Common myeloid progenitor, CD34-positive (primary cell): ENCODE measurements at regions not wholly inside any gene's neighbourhood (a gene's known extent, or its start where the extent isn't known, plus 50 kb on each side); places are given as distances from the start of the nearest gene placed in this dataset.
A peak's percentile ranks its signal among the peaks of the same experiment; 100 is the strongest.

Experiments
- CTCF ChIA-PET: fragments of 350-600 bp; sonication (Branson Sonifier 250); formaldehyde crosslinking; loops from one replicate; lab custom pipeline; 2021; ENCODE audit warnings: antibody characterized with exemption; lab: Charles Lee
- POLR2A ChIA-PET: fragments of 350-600 bp; sonication (Branson Sonifier 250); formaldehyde crosslinking; loops from one replicate; lab custom pipeline; 2021; ENCODE audit warnings: antibody characterized with exemption; lab: Charles Lee
- DNase-seq, 3 donors: peaks; one replicate each; pipeline versions ENCODE4 v3.0.0 to v3.0.0-alpha.2; 2013
- H3K27ac ChIP-seq, 2 experiments: 1 replicate in 1 of 2; 2 replicates in 1 of 2; pipeline ENCODE4 v1.7.0; 2013; ENCODE audit warnings: inconsistent platforms in 2 of 2, low read length in 2 of 2, mild to moderate bottlenecking in 2 of 2, low read depth in 1 of 2, moderate library complexity in 1 of 2; ENCODE audit not compliant: severe bottlenecking in 2 of 2, insufficient read depth in 1 of 2, poor library complexity in 1 of 2
- H3K27me3 ChIP-seq, 5 experiments: replicated peaks in 2 of 5; 1 replicate in 3 of 5; 2 replicates in 2 of 5; pipeline versions ENCODE4 v1.6.1 to v1.7.0; 2013; ENCODE audit warnings: low read length in 4 of 5, mild to moderate bottlenecking in 2 of 5, moderate library complexity in 2 of 5, inconsistent platforms in 1 of 5; ENCODE audit not compliant: insufficient read depth in 5 of 5, control insufficient read depth in 4 of 5
- H3K36me3 ChIP-seq, 4 experiments: 1 replicate in 2 of 4; 2 replicates in 2 of 4; pipeline versions ENCODE4 v1.6.1 to v1.7.0; 2013; ENCODE audit warnings: low read length in 3 of 4, control low read depth in 1 of 4, mild to moderate bottlenecking in 1 of 4; ENCODE audit not compliant: control insufficient read depth in 4 of 4, insufficient read depth in 4 of 4
- H3K4me1 ChIP-seq, 4 experiments: 1 replicate in 3 of 4; 2 replicates in 1 of 4; pipeline versions ENCODE4 v1.6.1 to v1.7.1; 2013; ENCODE audit warnings: low read length in 3 of 4, mild to moderate bottlenecking in 3 of 4, control low read depth in 1 of 4, inconsistent platforms in 1 of 4, moderate library complexity in 1 of 4; ENCODE audit not compliant: control insufficient read depth in 4 of 4, insufficient read depth in 4 of 4; ENCODE audit errors: control extremely low read depth in 1 of 4
- H3K4me3 ChIP-seq, 7 experiments: 1 replicate in 4 of 7; 2 replicates in 3 of 7; pipeline versions ENCODE4 v1.5.1 to v1.7.0; 2013; ENCODE audit warnings: mild to moderate bottlenecking in 7 of 7, low read length in 6 of 7, moderate library complexity in 6 of 7, inconsistent platforms in 2 of 7, low read depth in 2 of 7, control low read depth in 1 of 7; ENCODE audit not compliant: insufficient read depth in 4 of 7, control insufficient read depth in 1 of 7; ENCODE audit errors: extremely low read depth in 1 of 7
- H3K9me3 ChIP-seq, 5 experiments: 1 replicate in 4 of 5; 2 replicates in 1 of 5; pipeline versions ENCODE4 v1.6.1 to v1.7.1; 2013; ENCODE audit warnings: low read length in 4 of 5, mild to moderate bottlenecking in 2 of 5, inconsistent platforms in 1 of 5, low read depth in 1 of 5, moderate library complexity in 1 of 5; ENCODE audit not compliant: control insufficient read depth in 4 of 5, insufficient read depth in 2 of 5; ENCODE audit errors: control extremely low read depth in 1 of 5
- WGBS: methylation state at CpG from one replicate; pipeline ENCODE4 v1.1.5; 2013; ENCODE audit not compliant: insufficient coverage; 5-methylcytosine and 5-hydroxymethylcytosine counted together

DNA sequence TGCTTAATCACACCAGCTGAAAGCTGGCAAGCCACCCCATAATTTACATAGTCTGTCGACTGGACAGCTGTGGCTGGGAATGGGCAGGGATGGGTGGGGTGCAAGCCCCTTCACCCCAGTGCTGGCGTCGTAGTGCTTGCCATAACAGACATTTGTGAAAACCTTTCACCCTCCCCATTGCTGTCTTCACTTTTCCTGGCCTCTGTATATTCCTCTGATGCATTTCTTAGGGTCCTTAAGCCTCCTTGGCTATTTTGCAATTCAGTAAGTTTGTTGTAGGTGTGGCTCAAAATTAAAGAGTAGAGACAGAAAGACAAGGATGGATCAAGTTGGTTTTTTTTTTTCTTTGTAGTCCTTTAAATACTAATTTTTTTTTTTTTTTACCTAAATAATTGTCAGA, 383.3 kb upstream of the MCTP2 start:
- no peak for DNase-seq
- Histone ChIP-seq H3K27me3 (no peaks in the 10 kb centered on the region), H3K4me1 (no peaks in the 10 kb centered on the region), H3K4me3 (no peak overlapping the region), H3K36me3 (no peaks in the 10 kb centered on the region), H3K27ac (no peak overlapping the region), H3K9me3 (no peaks in the 10 kb centered on the region)
- POLR2A ChIA-PET = no interaction called here
- no CpG with 5 or more reads among the region's 3 CpGs for WGBS
- CTCF ChIA-PET = no interaction called here

DNA sequence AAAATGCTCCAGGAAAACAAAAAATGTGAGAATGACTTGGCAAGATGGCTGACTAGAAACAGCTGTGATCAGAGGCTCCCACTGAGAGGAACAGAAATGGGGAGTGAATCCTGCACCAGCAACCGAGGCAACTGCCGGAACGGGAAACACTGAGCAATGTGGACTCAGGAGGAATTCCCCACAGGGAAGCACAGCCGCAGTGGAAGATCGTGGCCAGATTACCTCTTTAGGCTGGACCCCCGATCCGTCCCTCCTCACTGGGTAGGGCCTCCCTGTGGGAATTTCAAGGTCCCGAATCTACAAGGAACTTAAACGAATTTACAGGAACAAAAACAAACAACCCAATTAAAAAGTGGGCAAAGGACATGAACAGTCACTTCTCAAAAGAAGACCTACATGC, 385.2 kb upstream of the MCTP2 start:
- Histone ChIP-seq H3K27ac (no peak overlapping the region), H3K4me3 (no peak overlapping the region), H3K27me3 (no peaks in the 10 kb centered on the region), H3K4me1 (no peaks in the 10 kb centered on the region), H3K36me3 (no peaks in the 10 kb centered on the region), H3K9me3 (no peaks in the 10 kb centered on the region)
- no peak for DNase-seq
- ChIA-PET POLR2A (no interaction called here), CTCF (no interaction called here)
- WGBS = 98% methylated on average over 9 of the region's 9 CpGs

GRCh38 chr15:93837450-93837849, 393.9 kb upstream of the MCTP2 start:
- no peaks in the 10 kb centered on the region for H3K27me3 ChIP-seq
- H3K9me3 ChIP-seq = peaks cover 0 to 4% (median 0%) of the 10 kb centered on the region in 5 experiments
- H3K4me3 ChIP-seq = no peak overlapping the region
- no peaks in the 10 kb centered on the region for H3K36me3 ChIP-seq
- ChIA-PET CTCF (no interaction called here), POLR2A (interaction anchor here (0.7 kb wide), 1 partner anchor 12 kb away, joined by 4 read pairs; no protein-coding TSS in a partner anchor)
- no peaks in the 10 kb centered on the region for H3K4me1 ChIP-seq
- no peak overlapping the region for H3K27ac ChIP-seq
- DNase-seq = no peak
- 100% methylated on average over 2 of the region's 3 CpGs for WGBS

DNA sequence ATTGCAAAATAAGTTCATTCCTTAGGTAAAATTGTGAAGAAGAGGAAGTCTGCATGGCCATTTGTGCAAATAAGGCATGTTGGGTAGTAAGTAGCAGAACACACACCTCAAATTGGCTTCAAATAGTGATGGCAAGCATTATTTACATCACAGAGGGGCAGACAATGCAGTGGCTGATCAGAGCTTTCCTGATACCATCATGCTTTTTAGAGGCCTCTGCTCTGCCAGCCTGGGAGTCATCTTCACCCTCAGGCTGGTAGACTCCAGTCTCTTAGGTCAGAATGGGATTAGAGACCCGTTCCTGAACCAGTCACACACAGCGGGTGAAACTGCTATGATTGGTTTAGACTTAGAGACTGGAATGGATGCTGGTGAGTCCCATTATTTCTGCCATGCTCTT, 396.0 kb upstream of the MCTP2 start:
- Histone ChIP-seq H3K27ac (no peak overlapping the region), H3K4me1 (no peaks in the 10 kb centered on the region), H3K9me3 (peaks cover 0 to 2% (median 0%) of the 10 kb centered on the region in 5 experiments), H3K27me3 (peaks cover 0 to 2% (median 0%) of the 10 kb centered on the region in 5 experiments), H3K36me3 (no peaks in the 10 kb centered on the region), H3K4me3 (no peak overlapping the region)
- DNase-seq = no peak
- WGBS = 100% methylated on average over 1 of the region's 2 CpGs
- POLR2A ChIA-PET = no interaction called here
- CTCF ChIA-PET = no interaction called here

- ChIA-PET CTCF (no interaction called here), POLR2A (no interaction called here)
- DNase-seq = no peak
- 100% methylated on average over 1 of the region's 1 CpG for WGBS
- H3K4me3 ChIP-seq = no peak overlapping the region
- no peaks in the 10 kb centered on the region for H3K36me3 ChIP-seq
- H3K4me1 ChIP-seq = no peaks in the 10 kb centered on the region
- no peak overlapping the region for H3K27ac ChIP-seq
- peaks cover 0 to 2% (median 0%) of the 10 kb centered on the region in 5 experiments for H3K27me3 ChIP-seq
- H3K9me3 ChIP-seq = no peaks in the 10 kb centered on the region
Observed at GRCh38 chr15:93831641-93832040, 399.7 kb upstream of the MCTP2 start.

DNA sequence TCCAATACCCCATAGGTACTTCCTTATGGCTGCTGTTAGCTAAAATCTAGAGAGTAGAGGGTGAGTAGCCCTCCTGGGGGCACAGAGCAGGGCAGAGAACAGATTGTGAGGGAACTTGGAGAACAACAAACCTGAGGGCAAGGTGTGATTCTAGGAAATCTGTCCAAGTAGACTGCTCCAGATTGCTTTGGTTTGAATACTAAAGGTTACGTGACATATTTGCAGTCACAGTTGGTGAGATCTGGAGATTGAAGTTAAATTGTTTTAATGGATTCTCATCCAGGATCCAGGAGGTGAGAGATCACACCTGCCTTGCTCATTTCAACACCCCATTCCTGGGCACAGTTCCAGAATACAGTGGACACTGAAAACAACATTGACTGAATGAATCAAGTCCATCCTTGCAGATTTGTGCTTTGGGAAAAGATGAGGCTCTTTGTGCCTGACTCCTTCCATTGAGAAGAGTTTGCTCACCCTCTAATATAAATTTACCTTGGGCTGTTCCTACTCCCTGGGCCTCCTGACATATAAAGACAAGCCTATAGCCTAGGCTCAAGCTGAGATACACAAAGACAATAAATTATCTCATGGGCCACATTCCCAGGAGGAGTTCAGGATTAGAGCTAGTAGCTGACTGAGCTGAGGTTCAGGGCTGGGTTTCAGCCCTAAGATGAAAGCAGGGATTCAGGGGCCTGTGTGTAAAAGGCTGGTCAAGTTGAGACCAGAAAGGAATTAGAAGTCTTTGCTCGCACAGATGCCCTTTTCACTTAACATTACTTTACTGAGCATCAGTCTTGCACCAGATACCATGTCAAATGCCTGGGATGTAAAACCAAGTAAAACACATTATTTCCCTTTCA, 400.9 kb upstream of the MCTP2 start:
- Histone ChIP-seq H3K27ac (no peak overlapping the region), H3K4me3 (no peak overlapping the region), H3K36me3 (no peaks in the 10 kb centered on the region), H3K4me1 (no peaks in the 10 kb centered on the region), H3K9me3 (no peaks in the 10 kb centered on the region), H3K27me3 (peaks cover 0 to 2% (median 0%) of the 10 kb centered on the region in 5 experiments)
- ChIA-PET CTCF (no interaction called here), POLR2A (no interaction called here)
- DNase-seq = no peak
- WGBS = 100% methylated on average over 1 of the region's 2 CpGs

GRCh38 chr15:93829115-93829870, 402.1 kb upstream of the MCTP2 start:
- peak in 2 of 3 donors; percentile 13 to 29 for DNase-seq
- Histone ChIP-seq H3K4me1 (no peaks in the 10 kb centered on the region), H3K9me3 (no peaks in the 10 kb centered on the region), H3K27ac (no peak overlapping the region), H3K4me3 (no peak overlapping the region), H3K36me3 (no peaks in the 10 kb centered on the region), H3K27me3 (peaks cover 0 to 2% (median 0%) of the 10 kb centered on the region in 5 experiments)
- CTCF ChIA-PET = no interaction called here
- POLR2A ChIA-PET = no interaction called here
- WGBS = 95% methylated on average over 8 of the region's 10 CpGs
